ENCODE measurements at regions not wholly inside any gene's neighbourhood (a gene's known extent, or its start where the extent isn't known, plus 50 kb on each side); places are given as distances from the start of the nearest gene placed in this dataset.

- Mint-ChIP-seq H3K9me3 (ENCODE audit: unreplicated experiment) (no peaks in the 10 kb centered on the region), H3K27me3 (ENCODE audit: low read depth, unreplicated experiment) (no peaks in the 10 kb centered on the region), H3K4me3 (ENCODE audit: unreplicated experiment) (no peak overlapping the region), H3K4me1 (ENCODE audit: low read depth, unreplicated experiment) (no peaks in the 10 kb centered on the region), H3K36me3 (ENCODE audit: low read depth, unreplicated experiment) (no peaks in the 10 kb centered on the region), H3K27ac (ENCODE audit: unreplicated experiment) (no peak overlapping the region)
- Histone ChIP-seq H3K79me2 (ENCODE audit: insufficient read depth, low read length) (no peaks in the 10 kb centered on the region), H3K9ac (ENCODE audit: low read length) (no peak overlapping the region), H3K4me1 (ENCODE audit: insufficient read depth, low read length) (no peaks in the 10 kb centered on the region), H3K4me2 (ENCODE audit: low read length) (no peak overlapping the region), H3K9me3 (ENCODE audit: insufficient read depth, low read depth, low read length) (peaks cover 3% of the 10 kb centered on the region), H3K27ac (ENCODE audit: low read depth, low read length) (no peak overlapping the region), H2AFZ (ENCODE audit: low read depth, low read length) (no peak overlapping the region), H4K20me1 (ENCODE audit: insufficient read depth, low read length) (no peaks in the 10 kb centered on the region), H3K4me3 (ENCODE audit: insufficient read depth, low read depth, low read length) (no peak overlapping the region), H3K36me3 (ENCODE audit: insufficient read depth, low read length) (no peaks in the 10 kb centered on the region), H3K27me3 (ENCODE audit: insufficient read depth, low read length) (no peaks in the 10 kb centered on the region)
- FAIRE-seq (no peak), DNase-seq (ENCODE audit: low read depth) (no peak)
- no peak for TF ChIP-seq EZH2 (IDR thresholded peaks at IDR 0.05; ENCODE audit: insufficient read depth, low read length)
These were observed 64.6 kb upstream of the TSPAN8 start for GRCh38 chr12:71222436-71222835.

DNA sequence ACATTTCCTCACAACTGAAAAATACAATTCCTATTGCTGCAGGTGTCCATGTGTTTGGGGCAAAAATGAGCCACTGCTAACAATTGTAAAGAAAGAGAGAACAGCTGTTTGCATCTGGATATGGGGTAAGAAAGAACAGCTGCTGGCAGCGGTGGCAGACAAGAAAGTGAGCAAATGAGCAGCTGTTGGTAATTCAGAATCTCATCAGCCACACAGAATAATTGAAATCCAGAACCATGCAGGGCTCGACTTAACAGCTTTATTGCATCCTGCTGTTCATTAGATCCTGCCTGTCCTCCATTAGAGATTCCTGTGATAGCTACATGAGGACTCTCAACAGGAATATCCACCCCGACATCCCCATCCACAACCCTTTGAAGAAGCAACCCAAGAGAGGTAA lies 62.5 kb upstream of the TSPAN8 start:
- FAIRE-seq, result no peak
- H3K27me3 Mint-ChIP-seq (ENCODE audit: low read depth, unreplicated experiment), result no peaks in the 10 kb centered on the region

GRCh38 chr12:71219224-71219623 lies 61.4 kb upstream of the TSPAN8 start:
- no peaks in the 10 kb centered on the region for H3K27me3 ChIP-seq (ENCODE audit: insufficient read depth, low read length)
- no peaks in the 10 kb centered on the region for H3K79me2 ChIP-seq (ENCODE audit: insufficient read depth, low read length)
- no peak overlapping the region for H3K4me2 ChIP-seq (ENCODE audit: low read length)
- H3K36me3 Mint-ChIP-seq (ENCODE audit: low read depth, unreplicated experiment), result no peaks in the 10 kb centered on the region
- no peaks in the 10 kb centered on the region for H3K9me3 ChIP-seq (ENCODE audit: insufficient read depth, low read depth, low read length)
- no peak overlapping the region for H3K4me3 ChIP-seq (ENCODE audit: insufficient read depth, low read depth, low read length)
- H3K9ac ChIP-seq (ENCODE audit: low read length), result no peak overlapping the region
- no peak for FAIRE-seq
- H3K9me3 Mint-ChIP-seq (ENCODE audit: unreplicated experiment), result no peaks in the 10 kb centered on the region
- H3K27ac ChIP-seq (ENCODE audit: low read depth, low read length), result no peak overlapping the region
- H4K20me1 ChIP-seq (ENCODE audit: insufficient read depth, low read length), result no peaks in the 10 kb centered on the region
- no peaks in the 10 kb centered on the region for H3K4me1 ChIP-seq (ENCODE audit: insufficient read depth, low read length)
- H2AFZ ChIP-seq (ENCODE audit: low read depth, low read length), result no peak overlapping the region
- H3K27ac Mint-ChIP-seq (ENCODE audit: unreplicated experiment), result no peak overlapping the region
- H3K4me1 Mint-ChIP-seq (ENCODE audit: low read depth, unreplicated experiment), result peaks cover 10% of the 10 kb centered on the region
- no peaks in the 10 kb centered on the region for H3K27me3 Mint-ChIP-seq (ENCODE audit: low read depth, unreplicated experiment)
- H3K36me3 ChIP-seq (ENCODE audit: insufficient read depth, low read length), result no peaks in the 10 kb centered on the region
- TF ChIP-seq CTCF (IDR thresholded peaks at IDR 0.05; ENCODE audit: insufficient read depth, low read depth, low read length) (no peak), EZH2 (IDR thresholded peaks at IDR 0.05; ENCODE audit: insufficient read depth, low read length) (no peak)
- no peak for DNase-seq (ENCODE audit: low read depth)
- H3K4me3 Mint-ChIP-seq (ENCODE audit: unreplicated experiment), result no peak overlapping the region

More for the DNA sequence above, 62.5 kb upstream of the TSPAN8 start:
- H3K9me3 Mint-ChIP-seq (ENCODE audit: unreplicated experiment), result no peaks in the 10 kb centered on the region
- Histone ChIP-seq H3K9me3 (ENCODE audit: insufficient read depth, low read depth, low read length) (no peaks in the 10 kb centered on the region), H3K36me3 (ENCODE audit: insufficient read depth, low read length) (no peaks in the 10 kb centered on the region), H3K27me3 (ENCODE audit: insufficient read depth, low read length) (no peaks in the 10 kb centered on the region), H3K4me3 (ENCODE audit: insufficient read depth, low read depth, low read length) (no peak overlapping the region), H3K4me1 (ENCODE audit: insufficient read depth, low read length) (no peaks in the 10 kb centered on the region), H3K4me2 (ENCODE audit: low read length) (no peak overlapping the region), H4K20me1 (ENCODE audit: insufficient read depth, low read length) (no peaks in the 10 kb centered on the region), H3K9ac (ENCODE audit: low read length) (no peak overlapping the region), H3K79me2 (ENCODE audit: insufficient read depth, low read length) (no peaks in the 10 kb centered on the region), H3K27ac (ENCODE audit: low read depth, low read length) (no peak overlapping the region), H2AFZ (ENCODE audit: low read depth, low read length) (no peak overlapping the region)
- no peak for DNase-seq (ENCODE audit: low read depth)
- H3K36me3 Mint-ChIP-seq (ENCODE audit: low read depth, unreplicated experiment), result no peaks in the 10 kb centered on the region
- H3K4me3 Mint-ChIP-seq (ENCODE audit: unreplicated experiment), result no peak overlapping the region
- H3K27ac Mint-ChIP-seq (ENCODE audit: unreplicated experiment), result no peak overlapping the region
- H3K4me1 Mint-ChIP-seq (ENCODE audit: low read depth, unreplicated experiment), result peaks cover 4% of the 10 kb centered on the region
- TF ChIP-seq CTCF (IDR thresholded peaks at IDR 0.05; ENCODE audit: insufficient read depth, low read depth, low read length), result no peak
- TF ChIP-seq EZH2 (IDR thresholded peaks at IDR 0.05; ENCODE audit: insufficient read depth, low read length), result no peak

Data from astrocyte (in vitro differentiated cells and primary cell).